ENCODE measurements at regions not wholly inside any gene's neighbourhood (a gene's known extent, or its start where the extent isn't known, plus 50 kb on each side); places are given as distances from the start of the nearest gene placed in this dataset.

DNA sequence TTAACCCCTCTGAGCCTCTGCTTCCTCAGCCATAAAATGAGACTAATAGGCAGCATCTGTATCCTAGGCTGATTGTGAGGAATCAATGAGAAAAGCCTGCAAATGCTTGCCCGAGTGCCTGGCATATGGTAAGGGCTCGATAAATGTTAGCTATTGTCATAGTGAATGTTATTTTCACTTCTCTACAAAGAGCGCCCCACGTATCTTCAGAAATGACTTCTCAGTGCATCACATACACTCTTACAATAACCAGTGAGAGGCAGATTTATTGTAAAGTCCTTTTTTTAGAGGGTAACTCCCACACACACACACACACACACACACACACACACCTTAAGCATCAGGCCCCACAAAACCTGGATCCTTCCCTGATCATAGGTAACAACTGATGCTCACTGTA, 60.5 kb upstream of the SPATA12 start:
- DNase-seq, result no peak
- no peak overlapping the region for H3K4me3 ChIP-seq (ENCODE audit: low read depth in 1 of 3, low read length in 3 of 3)
- H3K36me3 ChIP-seq (ENCODE audit: control insufficient read depth in 3 of 3, insufficient read depth in 2 of 3, low read depth in 1 of 3, low read length in 3 of 3), result no peaks in the 10 kb centered on the region
- H3K9me3 ChIP-seq (ENCODE audit: control insufficient read depth in 2 of 2, insufficient read depth in 1 of 2, low read depth in 1 of 2, low read length in 1 of 2), result peaks cover 0 to 7% of the 10 kb centered on the region in 2 donors
- 82 to 93% (median 92%) methylated on average over 4 of the region's 4 CpGs for WGBS, 3 donors
- no peaks in the 10 kb centered on the region for H3K27me3 ChIP-seq (ENCODE audit: control insufficient read depth in 3 of 3, insufficient read depth in 3 of 3, low read length in 3 of 3)
- no peak overlapping the region for H3K27ac ChIP-seq (ENCODE audit: low read depth in 1 of 3, low read length in 2 of 3)
- peaks cover 0 to 6% (median 0%) of the 10 kb centered on the region in 3 donors for H3K4me1 ChIP-seq (ENCODE audit: control insufficient read depth in 3 of 3, insufficient read depth in 2 of 3, low read depth in 1 of 3, low read length in 2 of 3)
- FAIRE-seq, result no peak

- no peaks in the 10 kb centered on the region for H3K36me3 ChIP-seq (ENCODE audit: control insufficient read depth in 3 of 3, insufficient read depth in 2 of 3, low read depth in 1 of 3, low read length in 3 of 3)
- H3K9me3 ChIP-seq (ENCODE audit: control insufficient read depth in 2 of 2, insufficient read depth in 1 of 2, low read depth in 1 of 2, low read length in 1 of 2), result peaks cover 0 to 7% of the 10 kb centered on the region in 2 donors
- H3K4me1 ChIP-seq (ENCODE audit: control insufficient read depth in 3 of 3, insufficient read depth in 2 of 3, low read depth in 1 of 3, low read length in 2 of 3), result peaks cover 0 to 6% (median 0%) of the 10 kb centered on the region in 3 donors
- H3K4me3 ChIP-seq (ENCODE audit: low read depth in 1 of 3, low read length in 3 of 3), result no peak overlapping the region
- DNase-seq (no peak), FAIRE-seq (no peak)
- no peaks in the 10 kb centered on the region for H3K27me3 ChIP-seq (ENCODE audit: control insufficient read depth in 3 of 3, insufficient read depth in 3 of 3, low read length in 3 of 3)
- no peak overlapping the region for H3K27ac ChIP-seq (ENCODE audit: low read depth in 1 of 3, low read length in 2 of 3)
These were observed 60.9 kb upstream of the SPATA12 start for GRCh38 chr3:56999547-56999946.

DNA sequence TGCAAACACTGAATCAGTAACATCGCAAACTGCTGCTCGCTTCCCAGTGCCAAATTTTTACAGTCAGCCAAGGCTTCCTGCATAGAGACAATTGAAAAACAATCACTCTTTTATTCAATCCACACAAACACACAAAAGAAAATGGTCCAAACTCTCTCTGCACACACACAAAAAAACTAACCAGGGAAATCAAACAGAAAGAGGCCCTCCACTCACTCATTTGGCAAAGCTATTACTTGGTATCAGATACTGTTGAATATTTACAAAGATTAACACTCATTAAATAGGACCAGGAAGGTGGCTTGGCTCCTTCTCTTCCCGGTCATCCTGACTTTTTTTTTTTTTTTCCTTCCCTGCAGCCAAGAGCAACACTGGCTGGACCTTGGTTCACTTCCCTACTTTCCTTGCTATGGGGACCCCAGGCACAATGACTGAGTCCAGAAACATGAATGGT, 62.4 kb upstream of the SPATA12 start:
- no peak overlapping the region for H3K27ac ChIP-seq (ENCODE audit: low read depth in 1 of 3, low read length in 2 of 3)
- DNase-seq (no peak), FAIRE-seq (no peak)
- H3K36me3 ChIP-seq (ENCODE audit: control insufficient read depth in 3 of 3, insufficient read depth in 2 of 3, low read depth in 1 of 3, low read length in 3 of 3), result no peaks in the 10 kb centered on the region
- H3K27me3 ChIP-seq (ENCODE audit: control insufficient read depth in 3 of 3, insufficient read depth in 3 of 3, low read length in 3 of 3), result no peaks in the 10 kb centered on the region
- H3K4me3 ChIP-seq (ENCODE audit: low read depth in 1 of 3, low read length in 3 of 3), result no peak overlapping the region
- no peaks in the 10 kb centered on the region for H3K9me3 ChIP-seq (ENCODE audit: control insufficient read depth in 2 of 2, insufficient read depth in 1 of 2, low read depth in 1 of 2, low read length in 1 of 2)
- 44 to 52% (median 46%) methylated on average over 3 of the region's 3 CpGs for WGBS, 3 donors
- peaks cover 0 to 6% (median 0%) of the 10 kb centered on the region in 3 donors for H3K4me1 ChIP-seq (ENCODE audit: control insufficient read depth in 3 of 3, insufficient read depth in 2 of 3, low read depth in 1 of 3, low read length in 2 of 3)

DNA sequence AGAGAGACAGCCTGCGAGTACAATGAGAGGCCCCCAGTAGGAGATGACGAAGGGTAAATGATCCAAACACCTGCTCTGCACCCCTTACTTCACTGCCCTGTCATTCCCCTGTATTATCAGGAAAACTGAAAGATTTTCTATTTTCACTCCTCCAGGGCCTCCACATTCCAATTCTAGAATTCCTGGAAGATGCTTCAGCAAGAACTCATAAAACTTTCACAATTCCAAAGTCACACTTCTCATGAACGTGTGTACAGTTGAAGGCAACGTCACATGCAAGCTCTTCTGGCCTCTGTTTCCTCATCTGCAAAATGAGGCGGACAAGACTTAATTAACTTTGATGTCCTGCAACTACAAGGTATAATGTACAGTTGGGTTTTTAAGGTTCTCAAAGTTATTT, 62.8 kb upstream of the SPATA12 start:
- H3K36me3 ChIP-seq (ENCODE audit: control insufficient read depth in 3 of 3, insufficient read depth in 2 of 3, low read depth in 1 of 3, low read length in 3 of 3), result no peaks in the 10 kb centered on the region
- H3K4me3 ChIP-seq (ENCODE audit: low read depth in 1 of 3, low read length in 3 of 3), result no peak overlapping the region
- no peaks in the 10 kb centered on the region for H3K9me3 ChIP-seq (ENCODE audit: control insufficient read depth in 2 of 2, insufficient read depth in 1 of 2, low read depth in 1 of 2, low read length in 1 of 2)
- 79 to 90% (median 80%) methylated on average over 5 of the region's 5 CpGs for WGBS, 3 donors
- H3K27ac ChIP-seq (ENCODE audit: low read depth in 1 of 3, low read length in 2 of 3), result no peak overlapping the region
- DNase-seq (peak in 1 of 2 donors; percentile 54), FAIRE-seq (no peak)
- H3K27me3 ChIP-seq (ENCODE audit: control insufficient read depth in 3 of 3, insufficient read depth in 3 of 3, low read length in 3 of 3), result no peaks in the 10 kb centered on the region
- H3K4me1 ChIP-seq (ENCODE audit: control insufficient read depth in 3 of 3, insufficient read depth in 2 of 3, low read depth in 1 of 3, low read length in 2 of 3), result peaks cover 0 to 6% (median 0%) of the 10 kb centered on the region in 3 donors

DNA sequence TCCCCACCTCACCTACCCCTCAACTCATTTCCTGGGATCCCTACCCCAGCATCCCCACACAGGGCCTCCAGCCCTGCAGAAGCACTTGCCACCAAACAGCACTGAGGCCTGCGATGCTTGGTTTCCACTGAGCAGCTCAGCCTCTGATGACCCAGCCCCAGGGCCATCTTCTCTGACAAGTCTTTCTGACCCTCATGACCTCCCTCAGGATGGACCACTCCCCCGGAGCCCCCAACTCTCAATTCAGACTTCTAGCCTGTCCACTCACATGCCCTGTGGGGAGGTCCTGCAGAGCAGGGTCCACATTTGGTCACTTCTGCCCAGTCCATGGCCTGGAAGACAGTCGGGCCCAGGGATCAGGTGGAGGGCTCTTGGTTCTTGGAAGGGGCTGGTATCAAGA, 63.4 kb upstream of the SPATA12 start:
- DNase-seq (no peak), FAIRE-seq (no peak)
- no peaks in the 10 kb centered on the region for H3K27me3 ChIP-seq (ENCODE audit: control insufficient read depth in 3 of 3, insufficient read depth in 3 of 3, low read length in 3 of 3)
- no peaks in the 10 kb centered on the region for H3K9me3 ChIP-seq (ENCODE audit: control insufficient read depth in 2 of 2, insufficient read depth in 1 of 2, low read depth in 1 of 2, low read length in 1 of 2)
- 88 to 95% (median 90%) methylated on average over 3 of the region's 3 CpGs for WGBS, 3 donors
- no peak overlapping the region for H3K4me3 ChIP-seq (ENCODE audit: low read depth in 1 of 3, low read length in 3 of 3)
- H3K27ac ChIP-seq (ENCODE audit: low read depth in 1 of 3, low read length in 2 of 3), result no peak overlapping the region
- H3K36me3 ChIP-seq (ENCODE audit: control insufficient read depth in 3 of 3, insufficient read depth in 2 of 3, low read depth in 1 of 3, low read length in 3 of 3), result no peaks in the 10 kb centered on the region
- H3K4me1 ChIP-seq (ENCODE audit: control insufficient read depth in 3 of 3, insufficient read depth in 2 of 3, low read depth in 1 of 3, low read length in 2 of 3), result peaks cover 0 to 6% (median 0%) of the 10 kb centered on the region in 3 donors

DNA sequence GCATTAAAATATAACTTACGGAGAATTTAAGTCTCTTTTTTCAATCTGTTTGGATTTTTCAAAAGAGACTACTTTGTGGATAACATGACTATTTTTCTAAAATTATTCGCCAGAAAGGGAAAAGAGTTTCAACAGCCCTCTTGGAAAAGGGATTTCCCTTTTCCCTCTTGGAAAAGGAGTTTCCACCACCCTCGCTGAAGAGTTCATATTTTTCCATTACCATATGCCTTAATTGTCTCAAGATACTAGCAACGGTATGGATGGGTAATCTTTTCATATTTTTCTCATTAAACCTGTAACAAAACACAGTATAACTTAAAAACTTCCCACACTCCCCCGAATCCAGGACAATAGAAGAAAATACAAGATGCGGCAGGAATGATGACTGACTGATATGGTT, 66.1 kb upstream of the SPATA12 start:
- Histone ChIP-seq H3K27me3 (ENCODE audit: control insufficient read depth in 3 of 3, insufficient read depth in 3 of 3, low read length in 3 of 3) (no peaks in the 10 kb centered on the region), H3K36me3 (ENCODE audit: control insufficient read depth in 3 of 3, insufficient read depth in 2 of 3, low read depth in 1 of 3, low read length in 3 of 3) (no peaks in the 10 kb centered on the region), H3K4me3 (ENCODE audit: low read depth in 1 of 3, low read length in 3 of 3) (no peak overlapping the region), H3K27ac (ENCODE audit: low read depth in 1 of 3, low read length in 2 of 3) (no peak overlapping the region), H3K9me3 (ENCODE audit: control insufficient read depth in 2 of 2, insufficient read depth in 1 of 2, low read depth in 1 of 2, low read length in 1 of 2) (no peaks in the 10 kb centered on the region), H3K4me1 (ENCODE audit: control insufficient read depth in 3 of 3, insufficient read depth in 2 of 3, low read depth in 1 of 3, low read length in 2 of 3) (peaks cover 0 to 19% (median 0%) of the 10 kb centered on the region in 3 donors)
- no peak for DNase-seq
- FAIRE-seq, result no peak
- WGBS, 3 donors, result 89 to 91% (median 90%) methylated on average over 6 of the region's 6 CpGs

- Histone ChIP-seq H3K4me1 (ENCODE audit: control insufficient read depth in 3 of 3, insufficient read depth in 2 of 3, low read depth in 1 of 3, low read length in 2 of 3) (peaks cover 0 to 15% (median 0%) of the 10 kb centered on the region in 3 donors), H3K27ac (ENCODE audit: low read depth in 1 of 3, low read length in 2 of 3) (no peak overlapping the region), H3K4me3 (ENCODE audit: low read depth in 1 of 3, low read length in 3 of 3) (no peak overlapping the region), H3K9me3 (ENCODE audit: control insufficient read depth in 2 of 2, insufficient read depth in 1 of 2, low read depth in 1 of 2, low read length in 1 of 2) (no peaks in the 10 kb centered on the region), H3K36me3 (ENCODE audit: control insufficient read depth in 3 of 3, insufficient read depth in 2 of 3, low read depth in 1 of 3, low read length in 3 of 3) (no peaks in the 10 kb centered on the region), H3K27me3 (ENCODE audit: control insufficient read depth in 3 of 3, insufficient read depth in 3 of 3, low read length in 3 of 3) (no peaks in the 10 kb centered on the region)
- no peak for FAIRE-seq
- WGBS, 3 donors, result 7 to 61% (median 35%) methylated on average over 3 of the region's 3 CpGs
- peak; percentile 25 to 58 for DNase-seq
These were observed 69.8 kb upstream of the SPATA12 start for GRCh38 chr3:56990641-56991015.

- Histone ChIP-seq H3K4me1 (ENCODE audit: control insufficient read depth in 3 of 3, insufficient read depth in 2 of 3, low read depth in 1 of 3, low read length in 2 of 3) (peaks cover 0 to 15% (median 0%) of the 10 kb centered on the region in 3 donors), H3K4me3 (ENCODE audit: low read depth in 1 of 3, low read length in 3 of 3) (no peak overlapping the region), H3K9me3 (ENCODE audit: control insufficient read depth in 2 of 2, insufficient read depth in 1 of 2, low read depth in 1 of 2, low read length in 1 of 2) (no peaks in the 10 kb centered on the region), H3K36me3 (ENCODE audit: control insufficient read depth in 3 of 3, insufficient read depth in 2 of 3, low read depth in 1 of 3, low read length in 3 of 3) (no peaks in the 10 kb centered on the region), H3K27me3 (ENCODE audit: control insufficient read depth in 3 of 3, insufficient read depth in 3 of 3, low read length in 3 of 3) (no peaks in the 10 kb centered on the region), H3K27ac (ENCODE audit: low read depth in 1 of 3, low read length in 2 of 3) (no peak overlapping the region)
- FAIRE-seq (no peak), DNase-seq (no peak)
- 19 to 66% (median 36%) methylated on average over 12 of the region's 12 CpGs for WGBS, 3 donors
These were observed 70.4 kb upstream of the SPATA12 start for GRCh38 chr3:56989977-56990640.

Measured in small intestine (tissue), 7 donors.